Cardiac muscle cell (in vitro differentiated cells and primary cell): ENCODE measurements at regions not wholly inside any gene's neighbourhood (a gene's known extent, or its start where the extent isn't known, plus 50 kb on each side); places are given as distances from the start of the nearest gene placed in this dataset.
"Not testable (repeated sequence)": the region's sequence is repeated elsewhere in the genome, so short reads cannot be mapped to it uniquely, and the experiment has no call there.

Experiments used
- DNase-seq, 2 donors: peaks; one replicate each; pipeline versions ENCODE4 v3.0.0 to v3.0.0-alpha.2; 2010 to 2017; ENCODE audit warnings: low read depth in 1 of 2, low spot score in 1 of 2
- H3K27ac ChIP-seq: fragments of 200-600 bp; sonication (generic); 2 replicates; pipeline ENCODE4 v1.5.1; 2016
- H3K27me3 ChIP-seq: fragments of 200-600 bp; sonication (generic); 2 replicates; pipeline ENCODE4 v1.6.0; 2016; ENCODE audit warnings: control low read depth
- H3K36me3 ChIP-seq: fragments of 200-600 bp; sonication (generic); 2 replicates; pipeline ENCODE4 v1.5.1; 2016; ENCODE audit warnings: control low read depth
- H3K4me1 ChIP-seq: fragments of 200-600 bp; sonication (generic); 2 replicates; pipeline ENCODE4 v1.8.1; 2017; ENCODE audit warnings: low read depth, mild to moderate bottlenecking, mixed run types
- H3K4me3 ChIP-seq: fragments of 200-600 bp; sonication (generic); 2 replicates; pipeline ENCODE4 v1.5.1; 2016; ENCODE audit warnings: mild to moderate bottlenecking
- H3K9me3 ChIP-seq: fragments of 200-600 bp; sonication (generic); 2 replicates; pipeline ENCODE4 v1.5.1; 2017; ENCODE audit warnings: low read depth, mild to moderate bottlenecking, control low read depth
- TF ChIP-seq, protein P1 (sequence below): IDR thresholded peaks from 2 replicates; pipeline ENCODE4 v1.5.1; 2012; ENCODE audit warnings: low read depth, mild to moderate bottlenecking, low read length

- Histone ChIP-seq H3K9me3 (no peaks in the 10 kb centered on the region), H3K4me1 (peaks cover 30% of the 10 kb centered on the region), H3K27ac (peak overlapping the region; percentile 5), H3K4me3 (no peak overlapping the region), H3K36me3 (peaks cover 3% of the 10 kb centered on the region), H3K27me3 (no peaks in the 10 kb centered on the region)
- DNase-seq = no peak
- TF ChIP-seq, protein P1, sequence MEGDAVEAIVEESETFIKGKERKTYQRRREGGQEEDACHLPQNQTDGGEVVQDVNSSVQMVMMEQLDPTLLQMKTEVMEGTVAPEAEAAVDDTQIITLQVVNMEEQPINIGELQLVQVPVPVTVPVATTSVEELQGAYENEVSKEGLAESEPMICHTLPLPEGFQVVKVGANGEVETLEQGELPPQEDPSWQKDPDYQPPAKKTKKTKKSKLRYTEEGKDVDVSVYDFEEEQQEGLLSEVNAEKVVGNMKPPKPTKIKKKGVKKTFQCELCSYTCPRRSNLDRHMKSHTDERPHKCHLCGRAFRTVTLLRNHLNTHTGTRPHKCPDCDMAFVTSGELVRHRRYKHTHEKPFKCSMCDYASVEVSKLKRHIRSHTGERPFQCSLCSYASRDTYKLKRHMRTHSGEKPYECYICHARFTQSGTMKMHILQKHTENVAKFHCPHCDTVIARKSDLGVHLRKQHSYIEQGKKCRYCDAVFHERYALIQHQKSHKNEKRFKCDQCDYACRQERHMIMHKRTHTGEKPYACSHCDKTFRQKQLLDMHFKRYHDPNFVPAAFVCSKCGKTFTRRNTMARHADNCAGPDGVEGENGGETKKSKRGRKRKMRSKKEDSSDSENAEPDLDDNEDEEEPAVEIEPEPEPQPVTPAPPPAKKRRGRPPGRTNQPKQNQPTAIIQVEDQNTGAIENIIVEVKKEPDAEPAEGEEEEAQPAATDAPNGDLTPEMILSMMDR = no peak
Measured at GRCh38 chr18:46222093-46222492, 117.9 kb downstream of the HAUS1 start.

- Histone ChIP-seq H3K27ac (peak overlapping the region; percentile 5), H3K27me3 (no peaks in the 10 kb centered on the region), H3K4me1 (peaks cover 30% of the 10 kb centered on the region), H3K36me3 (peaks cover 3% of the 10 kb centered on the region), H3K4me3 (no peak overlapping the region), H3K9me3 (no peaks in the 10 kb centered on the region)
- DNase-seq = peak in 1 of 2 donors; percentile 28
- TF ChIP-seq, protein P1 = no peak
Measured at GRCh38 chr18:46222710-46223360, 118.7 kb downstream of the HAUS1 start.

DNA sequence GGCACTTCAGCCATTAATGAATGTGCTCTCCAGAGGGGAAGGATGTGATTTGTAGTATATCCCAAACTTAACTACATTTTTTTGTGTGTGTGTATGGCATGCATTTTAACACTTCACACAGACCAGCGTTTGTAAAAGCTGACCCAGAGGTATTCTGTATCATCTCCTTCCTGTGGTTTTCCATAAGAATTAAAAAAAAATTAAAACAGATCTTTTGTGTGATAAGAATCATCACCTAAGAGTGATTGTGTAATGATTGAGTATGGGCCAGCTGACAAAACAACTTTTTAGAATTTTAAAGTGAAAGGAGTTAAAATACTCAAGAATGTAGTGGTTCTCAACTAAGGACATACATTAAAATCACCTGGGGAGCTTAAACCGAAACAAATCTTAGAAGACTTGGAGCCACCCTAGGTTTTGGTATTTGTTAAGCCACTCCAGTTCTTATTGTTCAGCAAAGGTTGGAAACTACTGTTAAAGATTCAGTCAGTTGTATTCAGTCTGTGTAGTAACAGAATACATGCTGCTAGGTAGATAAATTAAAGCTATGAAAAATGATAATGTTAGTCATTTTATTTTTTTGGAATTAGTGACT is 120.1 kb downstream of the HAUS1 start:
- no peaks in the 10 kb centered on the region for H3K9me3 ChIP-seq
- DNase-seq = no peak
- H3K36me3 ChIP-seq = no peaks in the 10 kb centered on the region
- no peaks in the 10 kb centered on the region for H3K27me3 ChIP-seq
- H3K27ac ChIP-seq = no peak overlapping the region
- H3K4me1 ChIP-seq = peaks cover 30% of the 10 kb centered on the region
- H3K4me3 ChIP-seq = no peak overlapping the region
- TF ChIP-seq, protein P1 = no peak

GRCh38 chr18:46226461-46226860 is 122.3 kb downstream of the HAUS1 start:
- TF ChIP-seq, protein P1 = no peak
- Histone ChIP-seq H3K27me3 (no peaks in the 10 kb centered on the region), H3K4me3 (no peak overlapping the region), H3K9me3 (no peaks in the 10 kb centered on the region), H3K27ac (no peak overlapping the region), H3K4me1 (peaks cover 29% of the 10 kb centered on the region), H3K36me3 (no peaks in the 10 kb centered on the region)
- peak in 1 of 2 donors; percentile 71 for DNase-seq

- not testable (repeated sequence) for H3K36me3 ChIP-seq, H3K27me3 ChIP-seq, H3K4me1 ChIP-seq, H3K27ac ChIP-seq, H3K9me3 ChIP-seq, DNase-seq, H3K4me3 ChIP-seq
Measured at GRCh38 chr18:46229641-46230040, 125.5 kb downstream of the HAUS1 start.

GRCh38 chr18:46236156-46236555 is 132.0 kb downstream of the HAUS1 start:
- Histone ChIP-seq H3K4me3 (no peak overlapping the region), H3K27ac (no peak overlapping the region), H3K4me1 (no peaks in the 10 kb centered on the region), H3K9me3 (no peaks in the 10 kb centered on the region), H3K27me3 (no peaks in the 10 kb centered on the region), H3K36me3 (no peaks in the 10 kb centered on the region)
- TF ChIP-seq, protein P1 = no peak
- no peak for DNase-seq
